SU-DHL-6 (cell line): ENCODE measurements at regions not wholly inside any gene's neighbourhood (a gene's known extent, or its start where the extent isn't known, plus 50 kb on each side); places are given as distances from the start of the nearest gene placed in this dataset.

Source experiments
- H2AFZ ChIP-seq: fragments of 200-600 bp; sonication (generic); 2 replicates; pipeline ENCODE4 v1.6.1; 2014; ENCODE audit warnings: low read depth, mild to moderate bottlenecking, moderate library complexity, mixed read lengths, antibody characterized with exemption, low read length; ENCODE audit not compliant: severe bottlenecking
- H3F3A ChIP-seq: fragments of 200-600 bp; shearing (Covaris generic); 2 replicates; pipeline ENCODE4 v1.6.0; 2016; ENCODE audit warnings: antibody characterized with exemption, mild to moderate bottlenecking; ENCODE audit not compliant: insufficient read depth
- H3K27ac ChIP-seq: fragments of 200-600 bp; sonication (generic); 2 replicates; pipeline ENCODE4 v1.5.1; 2016; ENCODE audit warnings: low read depth, mild to moderate bottlenecking, low read length, moderate library complexity, mixed read lengths
- H3K27me3 ChIP-seq: fragments of 200-600 bp; sonication (generic), shearing (Covaris generic); 2 replicates; pipeline ENCODE4 v1.6.0; 2014; ENCODE audit warnings: mild to moderate bottlenecking, low read length
- H3K36me3 ChIP-seq: fragments of 200-600 bp; sonication (generic); 2 replicates; pipeline ENCODE4 v1.6.1; 2014; ENCODE audit warnings: mild to moderate bottlenecking, low read length, mixed read lengths
- H3K4me2 ChIP-seq: fragments of 300-600, 200-600 bp; shearing (Covaris generic), sonication (generic); 2 replicates; pipeline ENCODE4 v1.6.0; 2014; ENCODE audit warnings: low read length, low read depth, mild to moderate bottlenecking; ENCODE audit not compliant: poor library complexity, severe bottlenecking
- H3K4me3 ChIP-seq: fragments of 200-600 bp; sonication (generic); 2 replicates; pipeline ENCODE4 v1.5.1; 2014; ENCODE audit warnings: antibody characterized with exemption, low read length, mild to moderate bottlenecking, mixed read lengths; ENCODE audit not compliant: insufficient read depth, poor library complexity, severe bottlenecking
- H3K79me2 ChIP-seq: fragments of 200-600 bp; sonication (generic); 2 replicates; pipeline ENCODE4 v1.6.1; 2014; ENCODE audit warnings: mild to moderate bottlenecking, low read length, moderate library complexity; ENCODE audit not compliant: insufficient read depth
- H3K9ac ChIP-seq: fragments of 200-600 bp; sonication (generic); 2 replicates; pipeline ENCODE4 v1.7.0; 2014; ENCODE audit warnings: mild to moderate bottlenecking, low read length
- H3K9me2 ChIP-seq: fragments of 200-600 bp; sonication (generic); replicated peaks from 2 replicates; pipeline ENCODE4 v1.6.1; 2014; ENCODE audit warnings: low read length; ENCODE audit not compliant: insufficient read depth
- H3K9me3 ChIP-seq: fragments of 200-600 bp; sonication (generic); 2 replicates; pipeline ENCODE4 v1.6.1; 2014; ENCODE audit warnings: low read length, mixed read lengths; ENCODE audit not compliant: insufficient read depth
- H4K20me1 ChIP-seq: fragments of 200-600 bp; sonication (generic); 2 replicates; pipeline ENCODE4 v1.6.1; 2014; ENCODE audit warnings: low read depth, mild to moderate bottlenecking, antibody characterized with exemption, low read length, moderate library complexity, mixed read lengths
- CTCF ChIP-seq: fragments of 200-600 bp; sonication (generic); IDR thresholded peaks from one replicate; pipeline ENCODE4 v1.5.1; 2017; ENCODE audit warnings: antibody characterized with exemption, mild to moderate bottlenecking, low read length, moderate library complexity; ENCODE audit not compliant: insufficient read depth, poor library complexity, severe bottlenecking
- EZH2phosphoT487 ChIP-seq: fragments of 200-600 bp; sonication (generic), shearing (Covaris generic); conservative IDR thresholded peaks from 2 replicates; pipeline ENCODE4 v1.6.1; 2018; ENCODE audit warnings: mild to moderate bottlenecking, antibody characterized with exemption, low read length, moderate library complexity, mixed read lengths

- H3F3A ChIP-seq = no peaks in the 10 kb centered on the region
- H3K36me3 ChIP-seq = no peaks in the 10 kb centered on the region
These were observed 122.0 kb upstream of the TCERG1L start for GRCh38 chr10:131433568-131433967.

GRCh38 chr10:131435232-131435631 is 123.7 kb upstream of the TCERG1L start:
- Histone ChIP-seq H2AFZ (no peak overlapping the region), H3K27ac (no peak overlapping the region), H3K9me3 (no peaks in the 10 kb centered on the region), H3K4me3 (no peak overlapping the region), H3K79me2 (no peaks in the 10 kb centered on the region), H3K27me3 (no peaks in the 10 kb centered on the region), H3K4me2 (no peak overlapping the region), H3K36me3 (no peaks in the 10 kb centered on the region), H3K9me2 (no peaks in the 10 kb centered on the region), H4K20me1 (no peaks in the 10 kb centered on the region), H3K9ac (no peak overlapping the region), H3F3A (no peaks in the 10 kb centered on the region)
- TF ChIP-seq EZH2phosphoT487 (no peak), CTCF (no peak)

More at GRCh38 chr10:131433568-131433967, 122.0 kb upstream of the TCERG1L start:
- no peaks in the 10 kb centered on the region for H3K9me2 ChIP-seq
- no peaks in the 10 kb centered on the region for H3K27me3 ChIP-seq
- H3K4me3 ChIP-seq = no peak overlapping the region
- no peak overlapping the region for H3K27ac ChIP-seq
- H2AFZ ChIP-seq = no peak overlapping the region
- H4K20me1 ChIP-seq = no peaks in the 10 kb centered on the region
- H3K9me3 ChIP-seq = no peaks in the 10 kb centered on the region
- TF ChIP-seq CTCF (no peak), EZH2phosphoT487 (no peak)
- no peak overlapping the region for H3K9ac ChIP-seq
- H3K4me2 ChIP-seq = no peak overlapping the region
- no peaks in the 10 kb centered on the region for H3K79me2 ChIP-seq

- H4K20me1 ChIP-seq = no peaks in the 10 kb centered on the region
- no peak overlapping the region for H3K27ac ChIP-seq
- H3K9me3 ChIP-seq = no peaks in the 10 kb centered on the region
- H3K9me2 ChIP-seq = no peaks in the 10 kb centered on the region
- no peak overlapping the region for H3K4me3 ChIP-seq
- H3K4me2 ChIP-seq = no peak overlapping the region
- H3F3A ChIP-seq = no peaks in the 10 kb centered on the region
- H2AFZ ChIP-seq = no peak overlapping the region
- TF ChIP-seq EZH2phosphoT487 (no peak), CTCF (no peak)
- no peaks in the 10 kb centered on the region for H3K79me2 ChIP-seq
- H3K9ac ChIP-seq = no peak overlapping the region
- H3K36me3 ChIP-seq = no peaks in the 10 kb centered on the region
- no peaks in the 10 kb centered on the region for H3K27me3 ChIP-seq
These were observed 124.4 kb upstream of the TCERG1L start for GRCh38 chr10:131435760-131436457.
